ENCODE measurements at regions not wholly inside any gene's neighbourhood (a gene's known extent, or its start where the extent isn't known, plus 50 kb on each side); places are given as distances from the start of the nearest gene placed in this dataset.
"Not testable (repeated sequence)": the region's sequence is repeated elsewhere in the genome, so short reads cannot be mapped to it uniquely, and the experiment has no call there.

DNA sequence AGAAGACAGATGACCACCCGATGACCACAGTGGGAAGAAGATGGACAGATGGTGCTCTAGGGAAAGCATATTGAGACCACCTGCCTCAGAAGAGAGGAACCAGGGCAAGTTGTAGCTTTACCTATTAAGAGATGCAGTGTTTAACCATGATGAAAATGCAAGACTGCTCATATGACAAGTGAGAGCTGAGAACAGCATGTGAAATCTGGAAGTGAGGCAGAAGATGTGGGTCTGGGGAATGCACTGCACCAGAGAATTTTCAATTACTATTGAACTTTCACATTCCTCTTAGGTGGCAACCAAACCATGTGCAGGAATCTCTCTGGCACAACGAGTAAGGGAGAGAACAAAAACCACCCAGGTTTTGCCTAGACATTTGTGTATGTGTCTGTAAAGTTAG lies 184.8 kb upstream of the CRIM1 start:
- Mint-ChIP-seq H3K36me3 (no peaks in the 10 kb centered on the region), H3K9me3 (no peaks in the 10 kb centered on the region), H3K4me3 (no peak overlapping the region), H3K27ac (no peak overlapping the region), H3K4me1 (ENCODE audit: unreplicated experiment) (peaks cover 33% of the 10 kb centered on the region), H3K27me3 (no peaks in the 10 kb centered on the region)
- TF ChIP-seq CTCF (conservative IDR thresholded peaks at IDR 0.05) = no peak
- DNase-seq (ENCODE audit: extremely low spot score, unreplicated experiment) = no peak

GRCh38 chr2:36169843-36170242 lies 185.7 kb upstream of the CRIM1 start:
- no peak overlapping the region for H3K27ac Mint-ChIP-seq

DNA sequence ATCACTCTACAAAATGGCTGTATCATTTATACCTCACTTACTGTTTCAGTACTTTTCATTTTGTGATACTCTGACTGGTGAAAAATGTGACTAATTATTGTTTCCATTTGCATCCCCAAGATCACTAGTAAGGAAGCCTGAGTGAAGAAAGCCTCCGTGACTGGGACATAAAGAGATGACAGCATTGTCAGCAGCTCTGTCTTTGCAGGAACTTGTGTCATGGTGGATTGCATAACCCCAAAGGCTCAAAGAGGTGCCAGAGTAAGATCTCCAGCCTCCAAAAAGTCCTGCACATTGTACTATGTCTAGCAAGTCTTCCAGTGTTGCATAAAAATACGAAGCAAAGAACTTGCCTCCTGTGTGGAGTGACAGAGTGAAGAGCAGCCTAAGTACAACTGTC lies 187.5 kb upstream of the CRIM1 start:
- Mint-ChIP-seq H3K4me3 (no peak overlapping the region), H3K9me3 (no peaks in the 10 kb centered on the region), H3K27me3 (no peaks in the 10 kb centered on the region), H3K4me1 (ENCODE audit: unreplicated experiment) (peaks cover 11% of the 10 kb centered on the region), H3K27ac (no peak overlapping the region), H3K36me3 (no peaks in the 10 kb centered on the region)
- no peak for DNase-seq (ENCODE audit: extremely low spot score, unreplicated experiment)
- TF ChIP-seq CTCF (conservative IDR thresholded peaks at IDR 0.05) = no peak

More at GRCh38 chr2:36169843-36170242, 185.7 kb upstream of the CRIM1 start:
- TF ChIP-seq CTCF (conservative IDR thresholded peaks at IDR 0.05) = no peak
- H3K4me1 Mint-ChIP-seq (ENCODE audit: unreplicated experiment) = peaks cover 28% of the 10 kb centered on the region
- H3K36me3 Mint-ChIP-seq = no peaks in the 10 kb centered on the region
- no peak overlapping the region for H3K4me3 Mint-ChIP-seq
- no peak for DNase-seq (ENCODE audit: extremely low spot score, unreplicated experiment)
- H3K9me3 Mint-ChIP-seq = no peaks in the 10 kb centered on the region
- no peaks in the 10 kb centered on the region for H3K27me3 Mint-ChIP-seq

- TF ChIP-seq CTCF (conservative IDR thresholded peaks at IDR 0.05) = no peak
- DNase-seq (ENCODE audit: extremely low spot score, unreplicated experiment) = no peak
- H3K27me3 Mint-ChIP-seq = no peaks in the 10 kb centered on the region
- H3K4me3 Mint-ChIP-seq = no peak overlapping the region
- H3K36me3 Mint-ChIP-seq = no peaks in the 10 kb centered on the region
- no peak overlapping the region for H3K27ac Mint-ChIP-seq
- no peaks in the 10 kb centered on the region for H3K9me3 Mint-ChIP-seq
- no peaks in the 10 kb centered on the region for H3K4me1 Mint-ChIP-seq (ENCODE audit: unreplicated experiment)
Observed at GRCh38 chr2:36165132-36165531, 190.4 kb upstream of the CRIM1 start.

- no peak for DNase-seq (ENCODE audit: extremely low spot score, unreplicated experiment)
- H3K4me1 Mint-ChIP-seq (ENCODE audit: unreplicated experiment) = no peaks in the 10 kb centered on the region
- TF ChIP-seq CTCF (conservative IDR thresholded peaks at IDR 0.05) = no peak
- H3K27me3 Mint-ChIP-seq = no peaks in the 10 kb centered on the region
- H3K36me3 Mint-ChIP-seq = no peaks in the 10 kb centered on the region
- H3K4me3 Mint-ChIP-seq = no peak overlapping the region
- H3K27ac Mint-ChIP-seq = no peak overlapping the region
- no peaks in the 10 kb centered on the region for H3K9me3 Mint-ChIP-seq
Observed at GRCh38 chr2:36163520-36164254, 191.9 kb upstream of the CRIM1 start.

GRCh38 chr2:36157093-36157492 lies 198.5 kb upstream of the CRIM1 start:
- not testable (repeated sequence) for DNase-seq (ENCODE audit: extremely low spot score, unreplicated experiment); H3K4me3 Mint-ChIP-seq; H3K4me1 Mint-ChIP-seq (ENCODE audit: unreplicated experiment); H3K27ac Mint-ChIP-seq; H3K27me3 Mint-ChIP-seq; H3K9me3 Mint-ChIP-seq; H3K36me3 Mint-ChIP-seq
